ENCODE measurements at regions not wholly inside any gene's neighbourhood (a gene's known extent, or its start where the extent isn't known, plus 50 kb on each side); places are given as distances from the start of the nearest gene placed in this dataset.
"Not testable (repeated sequence)": the region's sequence is repeated elsewhere in the genome, so short reads cannot be mapped to it uniquely, and the experiment has no call there.

DNA sequence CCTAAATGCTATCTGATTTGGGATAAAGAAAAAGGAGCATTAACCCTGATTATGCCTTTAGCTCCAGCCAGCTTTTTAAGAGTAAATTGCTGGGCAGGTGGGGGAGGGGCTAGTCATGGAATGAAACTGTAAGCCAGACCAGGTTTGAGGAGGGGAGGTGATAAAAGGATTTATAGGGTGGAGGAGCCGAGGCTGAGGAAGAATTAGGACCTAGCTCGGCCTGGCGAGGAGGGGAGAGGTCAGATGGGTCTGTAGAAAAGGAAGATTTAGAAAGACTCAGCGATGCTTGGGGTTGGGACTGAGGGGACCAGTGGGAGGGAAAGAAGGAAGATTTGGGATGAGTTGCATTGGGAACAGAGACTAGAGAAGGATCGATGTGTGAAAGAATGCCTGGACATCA is 583.8 kb upstream of the MDGA2 start:
- not testable (repeated sequence) for H3K27ac ChIP-seq; ATAC-seq (ENCODE audit: insufficient number of reproducible peaks, low FRiP score, low read depth); H3K36me3 ChIP-seq; H3K4me1 ChIP-seq (ENCODE audit: control insufficient read depth in 1 of 2, low read depth in 2 of 2); H3K27me3 ChIP-seq (replicated peaks; ENCODE audit: insufficient read depth); DNase-seq (ENCODE audit: low spot score); H3K9me3 ChIP-seq; H3K4me3 ChIP-seq

- not testable (repeated sequence) for H3K36me3 ChIP-seq; H3K27ac ChIP-seq; ATAC-seq (ENCODE audit: insufficient number of reproducible peaks, low FRiP score, low read depth); H3K27me3 ChIP-seq (replicated peaks; ENCODE audit: insufficient read depth); H3K4me3 ChIP-seq; DNase-seq (ENCODE audit: low spot score); H3K9me3 ChIP-seq; H3K4me1 ChIP-seq (ENCODE audit: control insufficient read depth in 1 of 2, low read depth in 2 of 2)
Measured at GRCh38 chr14:48258703-48259102, 583.3 kb upstream of the MDGA2 start.

DNA sequence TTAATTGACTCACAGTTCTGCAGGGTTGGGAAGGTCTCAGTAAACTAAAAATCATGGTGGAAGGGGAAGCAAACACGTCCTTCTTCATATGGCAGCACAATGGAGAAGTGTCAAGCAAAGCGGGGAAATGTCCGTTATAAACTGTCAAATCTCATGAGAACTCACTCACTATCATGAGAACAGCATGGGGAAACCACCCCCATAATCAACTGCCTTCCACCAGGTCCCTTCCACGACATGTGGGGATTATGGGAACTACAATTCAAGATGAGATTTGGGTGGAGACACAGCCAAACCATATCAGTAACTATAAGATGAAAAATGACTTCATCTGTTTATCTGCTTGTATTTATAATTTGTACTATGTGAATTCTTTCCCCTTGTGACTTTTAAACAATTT is 577.6 kb upstream of the MDGA2 start:
- H3K4me1 ChIP-seq (ENCODE audit: control insufficient read depth in 1 of 2, low read depth in 2 of 2) = no peaks in the 10 kb centered on the region
- no peaks in the 10 kb centered on the region for H3K36me3 ChIP-seq
- no peaks in the 10 kb centered on the region for H3K27me3 ChIP-seq (replicated peaks; ENCODE audit: insufficient read depth)
- DNase-seq (ENCODE audit: low spot score) (no peak), ATAC-seq (ENCODE audit: insufficient number of reproducible peaks, low FRiP score, low read depth) (no peak)
- no peaks in the 10 kb centered on the region for H3K9me3 ChIP-seq
- no peak for TF ChIP-seq CTCF (IDR thresholded peaks at IDR 0.05)
- H3K4me3 ChIP-seq = no peak overlapping the region
- H3K27ac ChIP-seq = no peak overlapping the region

DNA sequence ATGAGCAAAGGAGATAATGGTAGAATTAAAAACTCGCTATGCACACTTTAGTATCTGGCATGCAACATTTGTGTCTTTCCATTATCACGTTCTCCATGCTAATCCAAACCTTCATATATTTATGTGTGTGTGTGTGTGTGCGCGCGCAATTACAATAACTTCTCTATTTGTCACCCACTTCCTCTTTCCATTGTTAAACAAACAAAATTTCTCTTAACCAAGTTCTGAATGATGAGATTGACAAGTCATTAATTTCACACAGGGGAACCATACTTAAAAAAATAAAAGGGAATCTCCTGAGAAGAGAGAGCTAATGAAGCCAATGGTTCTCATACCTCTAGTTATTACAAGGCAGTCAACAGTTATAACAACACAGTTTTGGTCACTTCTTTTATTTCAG is 575.9 kb upstream of the MDGA2 start:
- no peak for TF ChIP-seq CTCF (IDR thresholded peaks at IDR 0.05)
- ATAC-seq (ENCODE audit: insufficient number of reproducible peaks, low FRiP score, low read depth) (no peak), DNase-seq (ENCODE audit: low spot score) (no peak)
- H3K4me3 ChIP-seq = no peak overlapping the region
- no peaks in the 10 kb centered on the region for H3K4me1 ChIP-seq (ENCODE audit: control insufficient read depth in 1 of 2, low read depth in 2 of 2)
- H3K36me3 ChIP-seq = no peaks in the 10 kb centered on the region
- no peaks in the 10 kb centered on the region for H3K9me3 ChIP-seq
- no peaks in the 10 kb centered on the region for H3K27me3 ChIP-seq (replicated peaks; ENCODE audit: insufficient read depth)
- no peak overlapping the region for H3K27ac ChIP-seq

DNA sequence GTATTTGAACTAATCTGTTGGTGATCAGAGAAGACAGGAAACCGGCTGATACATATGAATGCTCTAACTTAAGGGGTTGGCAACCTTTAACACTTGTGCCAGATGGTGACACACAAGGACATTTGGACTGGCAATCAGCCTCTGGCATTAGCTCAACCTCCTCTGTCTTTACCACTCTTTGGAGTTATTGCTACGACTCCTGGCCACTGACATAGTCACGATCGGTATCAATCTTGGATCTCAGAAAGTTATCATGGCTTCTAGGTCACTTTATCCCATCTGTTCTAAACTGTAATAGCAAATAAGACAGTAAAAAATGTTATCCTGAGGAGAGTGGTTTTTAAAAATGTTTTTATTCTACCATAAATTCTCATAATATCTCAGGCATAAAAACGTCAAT is 575.2 kb upstream of the MDGA2 start:
- Histone ChIP-seq H3K4me3 (no peak overlapping the region), H3K27ac (no peak overlapping the region), H3K4me1 (ENCODE audit: control insufficient read depth in 1 of 2, low read depth in 2 of 2) (no peaks in the 10 kb centered on the region), H3K9me3 (no peaks in the 10 kb centered on the region), H3K27me3 (replicated peaks; ENCODE audit: insufficient read depth) (no peaks in the 10 kb centered on the region), H3K36me3 (no peaks in the 10 kb centered on the region)
- ATAC-seq (ENCODE audit: insufficient number of reproducible peaks, low FRiP score, low read depth) = no peak
- no peak for TF ChIP-seq CTCF (IDR thresholded peaks at IDR 0.05)
- DNase-seq (ENCODE audit: low spot score) = no peak

DNA sequence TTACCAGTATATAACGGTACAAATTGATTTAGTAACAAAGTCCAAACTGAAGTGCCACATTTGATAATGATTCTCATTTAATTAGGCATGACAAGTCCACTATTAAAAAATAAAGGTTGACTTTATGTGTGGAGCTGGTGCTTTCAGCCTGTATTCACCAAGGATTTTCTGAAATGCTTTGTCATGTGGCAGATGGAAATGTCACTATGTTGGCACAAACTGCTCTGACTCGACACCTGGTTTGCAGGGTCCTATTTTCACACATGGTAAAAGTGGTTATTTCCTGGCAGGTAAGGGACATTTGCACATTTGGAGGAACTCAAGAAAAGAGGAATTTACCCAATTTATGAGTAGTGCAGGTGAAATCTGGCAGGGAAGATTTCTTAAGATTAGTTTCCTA is 572.6 kb upstream of the MDGA2 start:
- Histone ChIP-seq H3K27me3 (replicated peaks; ENCODE audit: insufficient read depth) (no peaks in the 10 kb centered on the region), H3K4me1 (ENCODE audit: control insufficient read depth in 1 of 2, low read depth in 2 of 2) (no peaks in the 10 kb centered on the region), H3K27ac (no peak overlapping the region), H3K36me3 (no peaks in the 10 kb centered on the region), H3K4me3 (no peak overlapping the region), H3K9me3 (no peaks in the 10 kb centered on the region)
- ATAC-seq (ENCODE audit: insufficient number of reproducible peaks, low FRiP score, low read depth) (no peak), DNase-seq (ENCODE audit: low spot score) (no peak)
- no peak for TF ChIP-seq CTCF (IDR thresholded peaks at IDR 0.05)
